Activated CD4-positive, alpha-beta T cell treated with anti-CD3 and anti-CD28 coated beads, Interleukin-2, amount 10 ng/mL, durations not matched to agents 24 days and 14 days (primary cell): ENCODE measurements at regions not wholly inside any gene's neighbourhood (a gene's known extent, or its start where the extent isn't known, plus 50 kb on each side); places are given as distances from the start of the nearest gene placed in this dataset.
A peak's percentile ranks its signal among the peaks of the same experiment; 100 is the strongest.

Experiments used
- DNase-seq: peaks from one replicate; pipeline ENCODE4 v3.0.0; 2022
- H3K27ac Mint-ChIP-seq: one replicate; pipeline ENCODE4 v1.8.0; 2022; ENCODE audit warnings: mild to moderate bottlenecking, mixed read lengths
- H3K27me3 Mint-ChIP-seq: one replicate; pipeline ENCODE4 v1.8.0; 2022; ENCODE audit warnings: mixed read lengths
- H3K36me3 Mint-ChIP-seq: one replicate; pipeline ENCODE4 v1.8.0; 2022; ENCODE audit warnings: low read depth, mild to moderate bottlenecking, mixed read lengths
- H3K4me1 Mint-ChIP-seq: one replicate; pipeline ENCODE4 v1.8.0; 2021; ENCODE audit warnings: mixed read lengths
- H3K4me3 Mint-ChIP-seq: one replicate; pipeline ENCODE4 v1.8.0; 2022; ENCODE audit warnings: mild to moderate bottlenecking, moderate library complexity, mixed read lengths
- H3K9me3 Mint-ChIP-seq: one replicate; pipeline ENCODE4 v1.8.0; 2021; ENCODE audit warnings: mixed read lengths
- intact Hi-C: fragments of 100-400 bp; cut with micrococcal nuclease; formaldehyde crosslinking; loops from one replicate; pipeline ENCODE4 v1.15.1; 2023

DNA sequence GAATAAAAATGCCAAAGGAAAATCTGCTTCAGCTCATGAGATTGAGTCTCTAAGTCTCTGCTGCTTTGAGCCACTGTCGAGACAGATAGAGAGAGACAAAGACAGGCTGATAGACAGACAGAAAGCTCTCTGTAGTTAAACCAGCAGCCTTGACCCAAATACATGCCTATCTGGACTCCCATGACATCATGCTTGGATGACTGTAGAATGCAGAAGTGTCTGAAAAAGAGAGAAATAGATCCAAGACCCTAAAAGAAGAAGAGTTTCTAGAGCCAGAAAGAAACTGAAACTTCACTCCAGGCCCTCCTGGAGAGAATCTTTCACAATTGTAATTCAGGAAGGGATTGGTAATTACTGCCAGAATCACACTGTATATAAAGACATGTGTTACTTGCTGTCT lies 122.6 kb upstream of the PLXNC1 start:
- no peaks in the 10 kb centered on the region for H3K36me3 Mint-ChIP-seq

DNA sequence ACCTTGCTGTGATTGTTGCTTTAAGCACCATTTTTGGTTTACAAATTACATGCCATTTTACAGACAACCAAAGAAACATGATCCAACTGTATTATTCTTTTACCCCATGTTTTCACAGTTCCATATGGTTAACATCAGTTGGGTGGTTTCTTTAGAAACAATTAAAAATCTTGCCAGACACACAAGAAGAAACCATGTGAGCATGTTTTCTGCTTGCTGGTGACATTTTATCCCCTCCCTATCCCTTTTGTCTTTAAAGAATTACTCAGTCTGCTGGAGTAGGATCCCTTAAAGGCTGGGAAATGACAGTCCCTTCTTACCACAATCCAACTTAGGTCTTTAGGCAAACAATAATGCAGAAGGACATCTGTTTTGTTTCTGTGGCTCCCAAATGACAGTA lies 121.8 kb upstream of the PLXNC1 start:
- Mint-ChIP-seq H3K9me3 (peaks cover 18% of the 10 kb centered on the region), H3K4me3 (no peak overlapping the region), H3K4me1 (peaks cover 13% of the 10 kb centered on the region), H3K27ac (no peak overlapping the region), H3K36me3 (peaks cover 4% of the 10 kb centered on the region), H3K27me3 (no peaks in the 10 kb centered on the region)
- DNase-seq = no peak
- intact Hi-C loops = no loop called here

More for the DNA sequence above, 122.6 kb upstream of the PLXNC1 start:
- intact Hi-C loops = no loop called here
- H3K4me1 Mint-ChIP-seq = peaks cover 7% of the 10 kb centered on the region
- H3K27me3 Mint-ChIP-seq = no peaks in the 10 kb centered on the region
- H3K4me3 Mint-ChIP-seq = no peak overlapping the region
- DNase-seq = no peak
- H3K9me3 Mint-ChIP-seq = peaks cover 18% of the 10 kb centered on the region
- no peak overlapping the region for H3K27ac Mint-ChIP-seq

DNA sequence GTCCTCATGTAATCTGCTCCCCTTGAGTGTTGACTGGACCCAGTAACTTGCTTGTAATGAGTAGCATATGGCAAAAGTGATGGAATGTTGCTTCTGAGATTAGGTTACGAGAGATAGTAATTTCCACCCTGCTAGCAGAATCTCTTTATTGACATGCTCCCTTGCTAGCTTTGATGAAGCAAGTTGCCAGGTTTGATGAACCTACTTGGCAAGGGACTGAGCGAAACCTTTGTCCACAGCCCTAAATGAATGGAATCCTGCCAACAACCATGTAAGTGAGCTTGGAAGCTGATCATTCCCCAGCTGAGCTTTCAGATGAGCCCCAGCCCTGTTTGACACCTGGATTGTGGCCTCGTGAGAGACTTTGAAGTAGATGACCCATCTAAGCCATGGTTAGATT lies 120.8 kb upstream of the PLXNC1 start:
- intact Hi-C loops = no loop called here
- Mint-ChIP-seq H3K9me3 (peaks cover 18% of the 10 kb centered on the region), H3K27ac (no peak overlapping the region), H3K4me1 (peaks cover 17% of the 10 kb centered on the region), H3K4me3 (no peak overlapping the region), H3K27me3 (no peaks in the 10 kb centered on the region), H3K36me3 (peaks cover 4% of the 10 kb centered on the region)
- DNase-seq = no peak

DNA sequence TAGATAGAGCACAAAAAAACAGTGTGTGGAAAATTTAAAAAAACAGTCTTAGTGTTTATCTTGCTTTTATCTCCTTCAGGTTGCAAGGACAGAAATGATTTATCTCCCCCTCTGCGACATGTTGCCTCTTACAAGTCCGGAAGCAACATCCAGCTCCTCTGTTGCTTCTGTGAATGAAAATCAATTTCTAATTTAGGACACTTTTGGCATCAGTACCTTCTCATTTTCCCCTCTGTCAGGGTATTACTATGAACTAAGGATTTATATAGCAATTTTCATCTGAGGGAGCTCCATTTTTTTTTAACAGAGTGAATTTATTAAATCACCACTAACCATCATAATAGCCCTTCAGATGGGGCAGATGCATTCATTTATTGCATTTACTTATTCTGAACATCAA lies 116.6 kb upstream of the PLXNC1 start:
- peaks cover 27% of the 10 kb centered on the region for H3K4me1 Mint-ChIP-seq
- peaks cover 34% of the 10 kb centered on the region for H3K9me3 Mint-ChIP-seq
- no peak overlapping the region for H3K4me3 Mint-ChIP-seq
- H3K27ac Mint-ChIP-seq = no peak overlapping the region
- intact Hi-C loops = no loop called here
- H3K36me3 Mint-ChIP-seq = peaks cover 8% of the 10 kb centered on the region
- DNase-seq = no peak
- no peaks in the 10 kb centered on the region for H3K27me3 Mint-ChIP-seq

DNA sequence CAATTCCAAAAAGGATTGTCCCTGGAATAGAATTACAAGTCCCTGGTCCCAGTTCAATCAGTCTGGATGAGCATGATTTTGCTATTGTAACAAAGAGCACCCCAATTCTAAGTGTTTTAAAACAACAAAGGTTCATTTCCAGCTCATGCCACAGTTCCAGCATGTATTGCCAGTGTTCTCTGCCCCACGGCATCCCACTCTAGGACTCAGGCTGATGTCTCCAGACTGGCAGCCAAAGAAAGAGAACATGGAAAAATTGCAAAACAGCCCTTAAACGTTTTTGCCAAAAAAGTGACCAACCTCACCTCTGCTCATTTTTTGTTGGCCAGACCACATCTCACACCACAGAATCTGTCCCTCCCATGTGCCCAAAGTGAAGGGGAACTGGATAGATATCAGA lies 116.0 kb upstream of the PLXNC1 start:
- H3K27ac Mint-ChIP-seq = no peak overlapping the region
- peaks cover 33% of the 10 kb centered on the region for H3K9me3 Mint-ChIP-seq
- intact Hi-C loops = no loop called here
- no peak for DNase-seq
- no peak overlapping the region for H3K4me3 Mint-ChIP-seq
- peaks cover 27% of the 10 kb centered on the region for H3K4me1 Mint-ChIP-seq
- H3K27me3 Mint-ChIP-seq = no peaks in the 10 kb centered on the region
- H3K36me3 Mint-ChIP-seq = peaks cover 8% of the 10 kb centered on the region

DNA sequence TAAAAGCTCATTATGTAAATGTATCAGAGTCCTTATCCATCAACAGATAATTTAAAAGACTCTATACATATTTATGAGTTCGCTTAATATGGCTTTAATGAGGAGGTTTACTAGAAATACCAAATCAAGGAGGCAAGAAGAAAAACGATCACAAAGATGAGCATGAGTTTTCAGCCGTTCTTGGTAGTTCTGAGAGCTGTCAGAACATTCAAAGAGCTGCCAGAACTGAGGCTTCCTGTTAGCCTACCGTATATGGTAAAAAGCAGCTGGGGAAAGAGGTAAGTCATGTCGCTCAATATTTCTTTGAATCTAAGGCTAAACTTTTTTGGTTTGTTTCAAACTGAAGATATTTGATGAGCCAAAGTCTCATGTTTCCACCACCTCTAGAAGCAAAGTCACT lies 115.3 kb upstream of the PLXNC1 start:
- Mint-ChIP-seq H3K4me3 (no peak overlapping the region), H3K36me3 (peaks cover 8% of the 10 kb centered on the region), H3K27me3 (no peaks in the 10 kb centered on the region), H3K27ac (no peak overlapping the region), H3K4me1 (peaks cover 27% of the 10 kb centered on the region), H3K9me3 (peaks cover 33% of the 10 kb centered on the region)
- peak; percentile 67 for DNase-seq
- intact Hi-C loops = no loop called here

DNA sequence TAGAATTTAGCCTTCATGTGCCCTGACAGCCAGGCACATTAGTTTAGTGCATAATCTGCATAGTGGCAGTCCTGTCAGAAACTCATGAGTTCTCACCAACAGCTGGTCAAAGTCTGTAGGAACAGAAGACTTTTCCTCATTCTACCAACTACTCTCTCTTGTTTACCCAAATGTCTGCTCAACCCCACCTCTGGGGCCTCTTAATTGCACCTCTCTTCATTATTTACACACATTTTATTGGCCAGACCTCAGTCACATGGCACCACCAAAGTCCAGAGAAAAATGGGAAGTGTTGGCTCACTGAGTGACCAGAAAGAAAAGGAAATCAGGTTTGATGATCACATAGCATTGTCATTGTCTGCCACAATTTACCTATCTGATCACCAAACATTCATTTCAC lies 114.6 kb upstream of the PLXNC1 start:
- H3K4me1 Mint-ChIP-seq = peaks cover 27% of the 10 kb centered on the region
- H3K4me3 Mint-ChIP-seq = no peak overlapping the region
- no peaks in the 10 kb centered on the region for H3K27me3 Mint-ChIP-seq
- intact Hi-C loops = no loop called here
- peaks cover 34% of the 10 kb centered on the region for H3K9me3 Mint-ChIP-seq
- H3K27ac Mint-ChIP-seq = no peak overlapping the region
- DNase-seq = no peak
- peaks cover 8% of the 10 kb centered on the region for H3K36me3 Mint-ChIP-seq

DNA sequence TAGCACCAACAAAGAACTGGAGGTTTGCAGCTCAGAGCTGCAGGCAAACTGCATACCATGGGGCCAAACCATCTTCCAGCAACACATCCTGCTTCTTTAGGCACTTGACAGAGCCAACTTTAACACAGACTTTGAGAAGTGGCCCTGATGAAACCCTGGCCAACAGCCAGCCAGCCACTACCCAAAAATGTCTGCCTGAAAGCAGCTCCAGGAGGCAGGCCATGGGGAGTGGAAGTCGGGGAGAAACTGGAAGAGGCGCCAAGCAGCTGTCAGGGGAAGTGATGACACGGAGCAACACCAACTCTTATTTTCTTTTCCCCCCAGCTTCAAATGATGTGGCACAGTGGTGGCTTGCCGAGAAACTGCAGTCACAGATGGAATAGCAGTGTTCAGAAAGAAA lies 110.9 kb upstream of the PLXNC1 start:
- Mint-ChIP-seq H3K27ac (no peak overlapping the region), H3K36me3 (peaks cover 4% of the 10 kb centered on the region), H3K4me3 (no peak overlapping the region), H3K4me1 (peaks cover 11% of the 10 kb centered on the region), H3K27me3 (no peaks in the 10 kb centered on the region), H3K9me3 (peaks cover 36% of the 10 kb centered on the region)
- no peak for DNase-seq
- intact Hi-C loops = no loop called here

DNA sequence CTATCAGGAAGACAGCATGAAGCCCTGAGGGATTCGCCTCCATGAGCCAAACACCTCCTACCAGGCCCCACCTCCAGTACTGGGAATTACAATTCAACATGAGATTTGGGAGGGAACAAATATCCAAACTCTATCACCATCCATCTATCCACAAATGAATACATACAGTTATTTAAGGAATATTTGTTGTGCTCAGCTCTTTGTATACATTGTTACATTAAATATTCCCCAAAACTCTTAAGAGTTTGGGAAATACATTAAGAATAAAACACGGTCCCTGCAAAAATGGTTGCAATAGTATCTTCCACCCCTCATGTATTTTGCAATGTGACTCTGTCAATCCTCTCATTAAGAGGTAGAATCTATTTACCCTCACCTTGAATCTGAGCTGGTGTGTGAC lies 109.8 kb upstream of the PLXNC1 start:
- DNase-seq = no peak
- intact Hi-C loops = no loop called here
- H3K36me3 Mint-ChIP-seq = peaks cover 4% of the 10 kb centered on the region
- peaks cover 32% of the 10 kb centered on the region for H3K9me3 Mint-ChIP-seq
- H3K27me3 Mint-ChIP-seq = no peaks in the 10 kb centered on the region
- H3K27ac Mint-ChIP-seq = no peak overlapping the region
- H3K4me1 Mint-ChIP-seq = no peaks in the 10 kb centered on the region
- H3K4me3 Mint-ChIP-seq = no peak overlapping the region

DNA sequence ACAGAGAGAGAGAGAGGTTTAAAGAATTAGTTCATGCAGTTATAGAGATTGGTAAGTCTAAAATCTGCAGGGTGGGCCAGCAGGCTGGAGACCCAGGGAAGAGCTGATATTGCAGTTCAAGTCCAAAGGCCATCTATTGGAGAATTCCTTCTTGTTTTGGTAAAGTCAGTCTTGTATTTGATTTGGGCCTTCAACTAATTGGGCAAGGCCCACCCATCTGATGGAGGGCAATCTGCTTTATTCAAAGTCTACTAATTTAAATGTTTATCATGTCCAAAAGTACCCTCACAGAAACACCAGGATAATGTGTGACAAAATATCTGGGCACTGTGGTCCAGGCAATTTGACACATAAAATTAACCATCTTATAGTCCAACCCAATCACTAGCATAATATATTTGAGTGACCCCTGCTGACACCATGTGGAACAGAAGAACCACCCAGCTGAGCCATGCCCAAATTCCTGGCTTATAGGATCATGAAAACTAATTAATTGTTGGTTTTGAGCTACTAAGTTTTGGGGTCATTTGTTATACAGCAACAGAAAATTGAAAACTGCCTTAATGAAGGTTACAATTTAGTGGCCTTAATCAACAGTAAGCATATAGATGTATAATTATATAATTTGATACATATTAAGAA lies 109.1 kb upstream of the PLXNC1 start:
- Mint-ChIP-seq H3K4me3 (no peak overlapping the region), H3K36me3 (peaks cover 4% of the 10 kb centered on the region), H3K27ac (no peak overlapping the region), H3K27me3 (no peaks in the 10 kb centered on the region), H3K9me3 (peaks cover 28% of the 10 kb centered on the region), H3K4me1 (no peaks in the 10 kb centered on the region)
- DNase-seq = no peak
- intact Hi-C loops = no loop called here

DNA sequence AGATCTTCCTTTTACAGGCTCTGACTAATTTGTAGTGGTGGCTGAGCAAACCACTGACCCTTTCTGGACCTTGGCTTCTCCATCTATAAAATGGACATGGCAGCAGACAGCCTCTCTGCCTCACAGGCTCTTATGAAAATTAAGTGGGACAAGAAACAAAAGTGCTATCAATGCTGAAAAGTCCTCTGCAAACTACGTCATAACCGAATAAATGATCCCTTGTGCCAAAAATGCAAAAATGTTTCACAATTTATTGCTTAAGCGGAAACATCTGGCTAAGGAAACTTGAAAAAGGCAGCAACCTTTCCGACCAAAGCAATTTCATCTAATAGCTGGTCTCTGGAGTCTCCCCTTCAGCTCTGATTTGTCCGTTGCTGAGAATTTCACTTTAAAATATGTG lies 108.5 kb upstream of the PLXNC1 start:
- DNase-seq = no peak
- Mint-ChIP-seq H3K36me3 (no peaks in the 10 kb centered on the region), H3K27ac (no peak overlapping the region), H3K9me3 (peaks cover 23% of the 10 kb centered on the region), H3K4me3 (no peak overlapping the region), H3K4me1 (no peaks in the 10 kb centered on the region), H3K27me3 (no peaks in the 10 kb centered on the region)
- intact Hi-C loops = no loop called here

DNA sequence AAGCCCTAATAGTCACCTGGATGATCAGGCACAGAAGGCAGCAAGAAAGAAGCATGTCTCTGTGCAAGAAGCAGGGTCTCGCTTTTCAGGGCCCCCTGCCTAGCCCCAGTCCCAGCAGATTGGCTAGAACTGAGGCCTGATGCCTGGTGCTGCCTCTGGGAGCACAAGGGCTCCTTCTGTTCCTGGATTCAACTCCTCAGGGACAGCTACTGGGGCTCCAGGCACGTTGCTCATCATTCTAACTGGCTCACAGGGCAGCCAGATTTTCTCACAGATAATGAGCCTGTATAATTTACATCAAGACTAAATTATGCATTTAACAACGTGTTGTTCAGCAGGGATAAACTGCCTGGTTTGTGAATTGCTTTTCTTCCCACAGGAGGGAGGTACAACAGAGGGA lies 106.5 kb upstream of the PLXNC1 start:
- no peaks in the 10 kb centered on the region for H3K27me3 Mint-ChIP-seq
- H3K4me1 Mint-ChIP-seq = no peaks in the 10 kb centered on the region
- peaks cover 14% of the 10 kb centered on the region for H3K9me3 Mint-ChIP-seq
- no peak overlapping the region for H3K27ac Mint-ChIP-seq
- intact Hi-C loops = no loop called here
- no peaks in the 10 kb centered on the region for H3K36me3 Mint-ChIP-seq
- no peak for DNase-seq
- no peak overlapping the region for H3K4me3 Mint-ChIP-seq

DNA sequence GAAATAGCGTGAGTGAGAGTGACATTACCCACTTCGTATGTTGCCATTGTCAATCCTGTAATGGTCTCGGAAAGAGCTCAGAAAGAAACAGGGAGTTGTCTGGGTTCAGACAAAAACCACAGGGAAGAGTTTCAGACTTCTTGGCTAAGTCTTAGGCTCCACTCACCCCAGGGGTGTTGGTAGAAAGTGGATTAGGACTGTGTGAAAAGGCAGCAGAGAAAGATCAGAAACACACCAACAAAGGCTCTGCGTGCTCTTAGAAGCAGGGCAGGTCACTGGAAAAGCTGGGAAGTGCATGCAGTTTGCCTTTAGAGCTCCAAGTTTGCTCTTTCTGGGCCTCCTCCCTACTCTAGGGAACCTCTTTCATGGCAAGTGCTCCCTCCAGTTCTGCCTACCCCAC lies 106.1 kb upstream of the PLXNC1 start:
- H3K4me3 Mint-ChIP-seq = no peak overlapping the region
- no peak for DNase-seq
- no peaks in the 10 kb centered on the region for H3K36me3 Mint-ChIP-seq
- intact Hi-C loops = no loop called here
- H3K9me3 Mint-ChIP-seq = peaks cover 14% of the 10 kb centered on the region
- H3K27me3 Mint-ChIP-seq = no peaks in the 10 kb centered on the region
- no peaks in the 10 kb centered on the region for H3K4me1 Mint-ChIP-seq
- no peak overlapping the region for H3K27ac Mint-ChIP-seq

DNA sequence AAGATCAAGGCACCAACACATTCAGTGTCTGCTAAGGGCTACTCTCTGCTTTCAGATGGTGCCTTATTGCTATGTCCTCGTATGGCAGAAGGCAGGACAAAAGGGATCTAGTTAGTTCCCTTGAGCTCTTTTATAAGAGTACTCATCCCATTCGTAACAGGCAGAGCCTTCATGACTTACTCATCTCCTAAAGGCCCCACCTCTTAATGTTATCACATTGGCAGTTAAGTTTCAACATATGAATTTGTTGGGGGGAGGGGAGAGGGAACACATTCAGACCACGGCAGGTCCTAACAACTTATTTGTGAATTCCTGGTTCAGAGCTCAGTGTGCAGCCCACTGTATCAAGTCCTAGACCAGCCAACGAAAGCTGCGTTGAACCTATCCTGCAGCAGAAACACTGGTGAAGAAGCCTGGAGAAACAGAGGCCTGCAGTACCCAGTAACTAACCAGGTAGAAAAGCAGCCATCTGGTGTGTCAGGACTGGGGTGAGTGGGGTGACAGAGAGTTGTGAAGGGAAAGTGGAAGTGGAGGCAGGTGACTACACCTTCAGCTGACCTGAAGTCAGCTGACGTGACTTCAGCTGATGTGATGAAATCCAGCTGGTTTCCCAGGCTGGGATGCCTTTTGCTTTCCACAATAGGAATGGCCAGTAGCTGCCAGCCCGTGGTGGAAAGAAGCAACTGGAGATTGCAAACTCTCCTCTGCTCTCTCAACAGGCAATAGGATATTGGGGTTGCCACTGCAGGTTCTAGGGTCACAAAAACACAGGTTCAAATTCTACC lies 101.6 kb upstream of the PLXNC1 start:
- H3K36me3 Mint-ChIP-seq = no peaks in the 10 kb centered on the region
- H3K9me3 Mint-ChIP-seq = peaks cover 4% of the 10 kb centered on the region
- no peaks in the 10 kb centered on the region for H3K27me3 Mint-ChIP-seq
- no peak overlapping the region for H3K4me3 Mint-ChIP-seq
- H3K27ac Mint-ChIP-seq = no peak overlapping the region
- intact Hi-C loops = no loop called here
- DNase-seq = no peak
- H3K4me1 Mint-ChIP-seq = peaks cover 3% of the 10 kb centered on the region
